GM18511 (cell line): ENCODE measurements at regions not wholly inside any gene's neighbourhood (a gene's known extent, or its start where the extent isn't known, plus 50 kb on each side); places are given as distances from the start of the nearest gene placed in this dataset.
A peak's percentile ranks its signal among the peaks of the same experiment; 100 is the strongest.

ENCODE experiments used
- ATAC-seq: cut with Tn5 transposase; IDR thresholded peaks from one replicate; pipeline ENCODE4 v1.9.1; 2021; ENCODE audit warnings: mild to moderate bottlenecking, moderate library complexity; ENCODE audit not compliant: unreplicated experiment

DNA sequence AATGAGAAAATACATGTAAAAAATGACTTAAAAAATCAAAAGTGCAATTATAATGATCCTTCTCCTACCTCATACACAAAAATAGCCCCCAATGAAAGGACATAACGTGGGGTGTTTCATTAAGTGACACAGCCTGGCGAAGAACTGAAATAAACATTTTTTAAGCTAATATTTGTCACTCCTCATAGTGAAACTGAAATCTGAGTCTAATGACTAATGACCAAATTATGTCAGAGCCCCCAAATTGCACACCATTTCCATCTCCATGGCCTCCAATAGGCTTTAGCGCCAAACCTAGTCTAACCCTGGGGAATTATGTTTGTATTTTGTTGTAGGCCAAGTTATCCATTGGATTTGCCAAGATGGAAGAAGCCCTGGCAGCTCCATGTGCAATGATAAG, 119.1 kb downstream of the WT1 start:
- peak; percentile 46 for ATAC-seq

DNA sequence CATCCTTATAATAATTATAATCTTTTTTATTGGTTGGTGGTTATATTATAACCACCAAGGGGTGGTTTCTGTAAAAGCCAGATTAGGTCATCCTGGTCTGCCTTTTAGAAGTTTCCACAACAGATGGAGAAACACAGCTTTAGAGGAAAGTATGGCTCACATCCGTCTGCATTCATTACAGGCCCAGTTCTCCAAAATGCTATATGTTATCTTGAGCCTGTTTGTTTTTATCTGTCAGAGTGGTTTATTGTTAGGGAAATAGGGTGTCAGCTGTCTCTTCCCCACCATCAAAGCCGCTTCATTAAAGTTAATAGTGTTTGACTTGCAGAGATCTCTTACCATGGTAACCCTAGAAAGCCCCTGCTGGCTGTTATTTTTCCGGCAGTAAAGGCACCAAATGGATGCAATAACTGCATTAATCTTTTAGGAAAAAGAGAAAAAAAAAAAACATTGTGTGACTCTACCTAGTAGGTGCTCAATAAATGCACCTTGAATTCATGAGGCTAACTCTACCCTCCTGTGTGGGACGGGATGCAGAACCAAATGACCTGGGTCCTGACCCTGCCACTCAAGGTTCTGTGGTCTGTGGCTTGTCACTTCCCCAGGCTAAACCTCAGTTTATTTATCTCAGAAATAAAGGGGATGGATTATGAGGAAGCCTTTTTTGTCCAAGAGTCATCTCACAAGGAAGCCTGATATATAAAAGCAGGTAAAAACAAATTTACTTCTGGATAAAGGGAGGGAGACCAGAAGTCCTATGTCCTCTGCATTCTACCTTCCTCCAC, 118.3 kb downstream of the WT1 start:
- no peak for ATAC-seq

DNA sequence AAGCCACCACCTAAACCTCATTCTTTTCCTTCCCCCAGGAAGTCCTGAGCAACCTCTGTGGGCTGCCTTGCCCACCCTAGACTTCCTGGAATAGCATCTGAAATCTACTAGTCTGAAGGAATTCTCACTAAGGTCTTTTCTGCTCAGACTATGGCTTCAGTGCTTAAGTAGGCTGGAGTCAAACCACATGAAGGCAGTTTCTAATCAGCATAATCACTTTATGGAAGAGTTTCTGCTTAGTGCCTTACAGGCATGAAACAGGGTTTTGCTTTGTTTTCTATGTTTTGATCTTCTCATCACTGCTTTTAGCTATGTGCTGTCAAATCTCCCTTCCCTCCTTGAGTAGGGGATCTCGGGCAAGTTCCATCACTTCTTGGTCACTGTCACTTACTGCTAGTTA, 117.7 kb downstream of the WT1 start:
- no peak for ATAC-seq

DNA sequence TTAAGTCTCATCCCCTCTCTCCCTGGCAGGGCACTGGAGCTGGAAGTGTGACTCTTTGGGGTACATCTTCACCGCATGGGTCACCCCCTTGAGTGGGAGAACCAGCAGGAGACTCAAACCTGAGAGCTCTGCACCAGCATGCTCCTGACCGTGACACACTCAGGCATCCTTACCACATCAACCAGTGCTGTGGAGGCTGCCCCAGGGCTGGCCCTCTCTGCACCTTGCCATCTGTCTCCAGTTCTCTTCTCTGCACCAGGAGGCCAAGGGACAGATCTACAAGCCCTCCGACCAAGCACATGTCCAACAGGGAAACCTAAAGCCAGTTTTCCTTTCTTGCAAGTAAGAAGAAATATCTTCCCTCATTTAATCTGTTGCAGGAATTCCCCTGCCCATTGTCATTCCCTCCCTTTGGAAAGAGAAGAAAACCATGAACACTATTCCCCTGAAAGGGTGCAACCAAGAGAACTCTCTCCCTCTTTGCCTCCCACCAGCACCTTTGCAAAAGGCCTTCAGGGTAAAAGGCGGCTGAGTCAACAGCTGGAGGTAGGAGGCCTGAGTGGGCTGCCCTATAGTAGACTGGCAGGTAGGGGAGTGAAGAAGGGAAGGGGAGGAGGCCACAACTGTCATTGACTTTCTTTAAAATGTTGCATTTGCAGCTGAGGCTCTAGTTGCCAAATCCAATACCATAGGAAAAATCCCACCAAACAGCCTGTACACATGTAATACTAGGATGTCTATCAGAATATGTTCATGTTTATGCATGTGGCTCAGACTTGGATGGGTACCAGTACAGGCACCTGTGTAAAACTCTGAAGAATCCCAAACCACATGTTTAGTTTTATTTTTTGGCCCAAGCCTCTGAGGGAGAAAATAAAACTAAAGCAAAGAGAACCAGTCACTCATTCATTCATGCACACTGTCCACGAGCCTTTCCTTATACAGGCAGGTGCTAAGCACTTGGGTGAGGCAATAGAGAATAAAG, 117.0 kb downstream of the WT1 start:
- no peak for ATAC-seq

DNA sequence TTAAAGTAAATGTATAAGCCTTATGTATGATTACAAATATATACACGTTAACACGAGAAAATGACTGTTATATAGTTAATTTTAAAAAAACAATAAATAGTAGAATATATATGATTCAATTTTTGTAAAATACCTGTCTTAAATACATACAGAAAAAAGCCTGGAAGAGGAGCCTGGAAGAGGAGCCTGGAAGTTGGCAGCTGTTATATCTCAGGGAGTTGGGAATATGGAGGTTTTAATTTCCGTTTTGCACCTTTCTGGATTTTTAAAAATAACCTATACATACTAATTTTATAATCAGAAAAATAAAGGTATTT, 111.6 kb downstream of the WT1 start:
- ATAC-seq = no peak

DNA sequence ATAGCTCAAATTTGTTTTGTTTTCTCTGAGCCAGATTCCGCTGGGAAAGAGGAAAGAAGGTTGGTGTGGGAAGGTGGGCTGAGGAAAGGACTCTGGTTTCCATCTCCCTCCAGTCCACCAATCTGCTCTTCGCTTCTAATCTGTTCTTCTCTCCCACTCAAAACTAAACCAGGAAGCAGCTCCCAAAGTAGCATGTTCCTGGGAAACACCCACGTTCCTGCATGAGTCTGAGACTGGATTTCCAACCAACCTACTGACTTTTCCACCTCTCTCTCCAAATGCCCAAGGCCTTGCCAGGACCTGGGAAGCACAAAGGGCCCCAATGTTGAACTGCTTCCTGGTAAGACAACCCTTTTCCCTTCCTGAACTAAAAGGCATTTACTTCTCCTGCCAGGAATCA, 110.2 kb downstream of the WT1 start:
- ATAC-seq = no peak

DNA sequence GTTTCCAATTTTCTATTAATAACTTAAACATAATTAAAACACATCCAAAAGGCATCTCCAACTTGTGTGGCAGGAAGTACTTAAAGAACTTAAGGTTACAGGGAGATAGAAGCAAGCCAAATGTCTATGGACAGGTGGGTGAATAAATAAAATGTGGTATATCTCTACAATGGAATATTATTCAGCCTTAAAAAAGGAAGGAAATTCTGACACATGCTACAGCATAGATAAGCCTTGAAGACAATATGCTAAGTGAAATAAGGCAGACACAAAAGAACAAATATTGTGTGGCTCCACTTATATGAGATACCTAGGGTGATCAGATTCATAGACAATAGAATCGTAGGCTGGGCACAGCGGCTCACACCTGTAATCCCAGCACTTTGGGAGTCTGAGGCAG, 109.6 kb downstream of the WT1 start:
- ATAC-seq = no peak

DNA sequence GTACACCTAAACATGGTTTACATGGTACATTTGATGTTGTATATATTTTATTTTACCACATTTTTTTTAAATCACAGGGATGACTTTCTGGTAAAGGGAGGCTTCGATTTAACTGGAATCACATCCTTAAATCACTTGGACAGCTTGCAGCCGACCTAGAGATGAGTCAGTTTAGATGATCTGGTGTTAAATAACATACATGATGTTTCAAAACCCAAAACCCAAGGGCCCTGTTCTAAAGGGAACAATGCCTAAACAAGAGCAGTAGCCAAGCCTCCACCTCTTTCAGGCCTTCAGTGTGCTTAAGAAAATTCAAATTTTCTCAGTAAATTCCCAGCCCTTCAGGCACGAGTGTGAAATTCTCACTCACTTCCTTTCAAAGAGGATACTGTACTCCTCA, 108.8 kb downstream of the WT1 start:
- no peak for ATAC-seq

DNA sequence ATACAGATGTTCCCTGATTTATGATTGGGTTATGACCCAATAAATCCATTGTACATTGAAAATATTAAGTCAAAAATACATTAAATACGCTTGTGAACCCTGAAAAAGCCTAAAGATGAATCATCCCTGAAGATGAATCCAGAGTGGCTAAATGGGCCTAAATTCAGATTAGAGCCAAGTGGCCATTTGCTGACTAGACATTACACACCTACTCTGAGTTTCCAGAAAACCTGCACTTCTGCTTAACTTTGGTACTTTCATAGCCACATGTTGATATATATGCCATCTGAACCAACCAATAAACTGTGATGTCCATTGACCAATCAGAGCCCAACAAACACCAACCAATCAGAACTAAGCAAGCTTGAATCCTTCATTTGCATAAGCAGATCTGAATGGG, 106.9 kb downstream of the WT1 start:
- no peak for ATAC-seq

DNA sequence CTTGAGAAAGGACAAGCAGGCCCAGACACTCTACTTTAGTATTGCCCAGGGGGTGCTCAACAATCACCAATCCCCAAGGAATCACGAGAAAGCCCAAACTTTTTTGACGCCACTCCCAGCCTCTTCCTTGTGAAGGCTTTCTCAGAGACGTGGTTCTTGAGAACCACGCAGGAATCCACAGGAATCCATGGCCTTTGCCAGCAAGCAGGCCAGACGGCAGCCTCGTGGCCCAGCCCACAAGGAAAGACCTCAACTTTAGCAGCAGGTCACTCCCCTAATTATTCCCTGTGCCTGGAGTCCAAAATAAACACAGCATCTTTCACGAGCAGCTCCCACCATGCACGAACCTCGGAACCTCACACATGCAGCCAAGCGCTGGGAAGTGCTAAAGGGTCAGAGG, 104.2 kb downstream of the WT1 start:
- ATAC-seq = no peak

DNA sequence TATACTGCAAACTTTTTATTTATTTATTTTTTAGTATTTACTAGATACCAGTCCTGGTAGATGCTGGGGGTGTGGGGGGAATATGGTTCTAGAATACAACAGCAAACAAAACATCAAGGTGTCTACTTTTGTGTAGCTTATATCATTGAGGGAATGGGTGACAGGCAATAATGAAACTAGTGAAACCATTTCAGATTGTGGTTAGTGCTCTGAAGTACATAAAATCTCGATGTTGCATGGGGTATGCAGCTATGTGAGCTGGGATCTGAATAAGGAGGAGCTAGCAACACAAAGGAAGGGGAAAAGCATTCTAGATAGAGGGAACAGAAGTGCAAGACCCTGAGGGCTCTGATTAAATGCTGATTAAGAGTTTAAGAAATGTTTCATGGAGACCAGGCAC, 103.5 kb downstream of the WT1 start:
- no peak for ATAC-seq

DNA sequence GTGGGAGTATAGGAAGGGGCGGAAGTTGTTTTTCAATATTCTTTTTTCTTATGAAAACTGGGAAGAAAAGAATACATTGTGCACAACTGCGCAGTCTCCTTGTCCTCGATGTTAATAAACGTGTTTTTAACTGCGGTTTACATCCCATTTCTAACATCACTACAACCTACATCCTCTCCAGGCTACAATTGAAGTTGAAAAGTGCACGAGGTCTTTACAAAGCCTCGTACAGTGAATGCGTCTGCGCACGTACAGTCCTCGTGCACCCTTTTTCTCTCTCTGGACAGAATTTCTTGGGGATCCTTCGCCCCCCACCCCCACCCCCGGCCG, 102.4 kb downstream of the WT1 start:
- ATAC-seq = peak; percentile 11

DNA sequence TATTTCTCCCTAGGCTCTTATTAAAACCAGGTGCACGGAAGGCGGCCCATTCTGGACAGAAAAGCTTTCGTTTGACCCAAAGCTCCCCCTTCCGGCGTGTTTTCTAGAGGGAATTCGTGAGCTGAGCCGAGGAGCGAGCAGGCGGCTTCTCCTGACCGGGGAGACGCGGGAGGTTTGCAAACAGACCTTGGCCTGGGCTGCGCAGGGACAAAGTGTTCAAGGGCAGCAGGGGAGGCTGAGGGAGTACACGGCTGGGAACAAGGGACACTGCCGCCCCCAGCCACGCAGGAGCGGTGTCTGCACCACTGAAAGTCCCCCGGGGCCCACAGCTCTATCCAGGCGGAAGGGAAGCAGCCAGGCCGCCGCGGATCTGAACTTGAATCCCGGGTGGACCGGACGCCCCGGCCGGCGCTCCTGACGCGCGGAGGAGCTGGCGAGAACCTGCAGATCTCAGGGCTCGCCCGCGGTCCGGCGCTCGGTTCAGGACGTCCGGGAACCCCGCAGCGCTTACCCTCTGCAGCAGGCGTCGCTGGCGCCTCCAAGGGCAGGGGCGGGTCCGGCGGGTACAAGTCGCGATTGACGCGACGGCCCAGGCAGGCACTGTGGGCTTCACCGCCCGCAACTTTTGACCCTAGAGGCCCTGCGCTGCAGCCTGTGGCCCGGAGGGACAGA, 101.9 kb downstream of the WT1 start:
- ATAC-seq = peak; percentile 64

DNA sequence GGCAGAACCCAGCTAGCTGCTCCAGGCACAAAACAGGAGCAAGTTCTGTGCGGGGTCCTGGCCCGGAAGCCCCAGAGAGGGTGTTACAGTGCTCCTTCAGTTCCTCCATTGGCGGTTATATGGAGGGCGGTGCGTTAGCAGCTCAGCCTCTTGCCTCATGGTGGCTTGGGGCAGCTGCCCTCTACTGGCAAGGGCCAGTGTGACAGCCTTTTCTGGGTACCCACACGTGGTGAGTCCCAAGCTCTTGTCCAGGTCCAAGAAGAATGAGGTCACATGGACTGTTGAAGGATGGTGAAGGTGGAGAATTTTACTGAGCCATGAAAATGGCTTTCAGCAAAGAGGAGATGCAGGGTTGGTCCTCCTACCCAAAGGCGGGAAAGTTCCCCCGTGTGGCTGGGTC, 100.5 kb downstream of the WT1 start:
- no peak for ATAC-seq
